PC-3 (cell line): ENCODE measurements at regions not wholly inside any gene's neighbourhood (a gene's known extent, or its start where the extent isn't known, plus 50 kb on each side); places are given as distances from the start of the nearest gene placed in this dataset.

Experiments used
- CTCF ChIP-seq: fragments of 300-600 bp; sonication (generic); conservative IDR thresholded peaks from 2 replicates; pipeline ENCODE4 v1.5.1; 2017; ENCODE audit warnings: antibody characterized with exemption, low read depth, mild to moderate bottlenecking, low read length
- EZH2 ChIP-seq: fragments of 300-600 bp; sonication (generic); IDR thresholded peaks from one replicate; pipeline ENCODE4 v1.6.1; 2017; ENCODE audit warnings: antibody characterized with exemption, mild to moderate bottlenecking, low read length; ENCODE audit not compliant: unreplicated experiment

DNA sequence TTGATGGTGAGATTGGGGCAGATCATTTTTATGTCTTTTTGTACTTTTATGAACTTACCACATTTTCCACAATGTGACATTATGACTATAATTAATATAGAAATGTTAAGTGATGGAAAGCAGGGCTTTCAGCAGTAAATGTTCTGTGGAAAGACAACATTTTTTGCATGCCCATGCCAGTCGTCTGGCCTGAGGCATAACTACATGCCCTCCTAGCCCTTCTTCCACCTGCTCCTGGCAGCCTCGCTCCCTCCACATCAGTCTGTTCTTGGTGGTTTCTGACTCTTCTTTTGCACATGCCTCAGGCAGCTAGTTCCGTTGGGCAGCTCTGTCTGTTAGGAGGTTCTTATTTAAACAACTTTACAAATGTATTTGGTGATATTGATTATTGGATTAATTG is 182.0 kb upstream of the TWIST2 start:
- TF ChIP-seq CTCF (no peak), EZH2 (no peak)
